ENCODE measurements at regions not wholly inside any gene's neighbourhood (a gene's known extent, or its start where the extent isn't known, plus 50 kb on each side); places are given as distances from the start of the nearest gene placed in this dataset.

DNA sequence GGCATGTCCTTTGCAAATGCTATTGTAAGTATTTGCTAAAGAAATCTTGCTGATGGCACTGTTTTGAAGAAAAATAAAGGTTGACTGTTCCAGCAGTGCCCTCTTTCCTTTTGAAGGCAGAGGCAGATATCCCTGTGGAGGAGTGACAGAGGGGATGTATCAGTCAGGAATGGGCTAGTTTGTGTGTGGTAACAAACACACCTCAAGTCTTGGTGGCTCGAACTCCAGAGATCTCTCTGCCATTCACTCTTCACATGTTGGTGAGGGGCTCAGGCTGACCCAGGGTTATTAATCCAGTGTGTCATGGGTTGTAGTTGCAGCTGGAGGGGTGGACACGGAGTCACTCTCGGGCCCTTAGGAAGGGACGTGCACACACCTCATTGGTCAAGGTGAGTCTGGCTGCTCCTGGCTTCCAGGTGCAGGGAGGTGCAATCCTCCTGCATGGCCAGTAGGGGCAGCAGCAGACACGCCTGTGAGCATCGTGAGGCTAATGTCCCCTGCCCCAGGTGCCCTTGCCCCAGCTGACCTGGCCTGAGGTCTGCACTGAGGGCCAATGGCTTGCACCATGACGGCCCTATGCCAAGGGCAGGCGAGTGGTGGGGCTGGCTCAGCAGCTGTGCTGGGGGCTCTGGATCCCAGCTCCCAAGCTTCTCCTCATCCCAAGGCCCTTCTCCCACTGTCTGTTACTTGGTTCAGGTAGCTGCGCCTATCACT lies 146.5 kb downstream of the ASB1 start:
- no peak overlapping the region for H3K9ac ChIP-seq (ENCODE audit: low read depth in 1 of 2, low read length in 2 of 2)
- TF ChIP-seq FOXA2 (IDR thresholded peaks at IDR 0.05) (no peak), GABPA (IDR thresholded peaks at IDR 0.05 in 1 of 2, conservative IDR thresholded peaks at IDR 0.05 in 1 of 2) (no peak), NR2F2 (IDR thresholded peaks at IDR 0.05) (no peak), JUND (IDR thresholded peaks at IDR 0.05) (no peak), RAD21 (IDR thresholded peaks at IDR 0.05) (peak; percentile 35 to 41), FOXA1 (IDR thresholded peaks at IDR 0.05) (no peak), RXRA (IDR thresholded peaks at IDR 0.05) (no peak), EGR1 (IDR thresholded peaks at IDR 0.05; ENCODE audit: low read depth in 2 of 2) (no peak), YY1 (IDR thresholded peaks at IDR 0.05) (no peak)
- TF ChIP-seq, protein P1, sequence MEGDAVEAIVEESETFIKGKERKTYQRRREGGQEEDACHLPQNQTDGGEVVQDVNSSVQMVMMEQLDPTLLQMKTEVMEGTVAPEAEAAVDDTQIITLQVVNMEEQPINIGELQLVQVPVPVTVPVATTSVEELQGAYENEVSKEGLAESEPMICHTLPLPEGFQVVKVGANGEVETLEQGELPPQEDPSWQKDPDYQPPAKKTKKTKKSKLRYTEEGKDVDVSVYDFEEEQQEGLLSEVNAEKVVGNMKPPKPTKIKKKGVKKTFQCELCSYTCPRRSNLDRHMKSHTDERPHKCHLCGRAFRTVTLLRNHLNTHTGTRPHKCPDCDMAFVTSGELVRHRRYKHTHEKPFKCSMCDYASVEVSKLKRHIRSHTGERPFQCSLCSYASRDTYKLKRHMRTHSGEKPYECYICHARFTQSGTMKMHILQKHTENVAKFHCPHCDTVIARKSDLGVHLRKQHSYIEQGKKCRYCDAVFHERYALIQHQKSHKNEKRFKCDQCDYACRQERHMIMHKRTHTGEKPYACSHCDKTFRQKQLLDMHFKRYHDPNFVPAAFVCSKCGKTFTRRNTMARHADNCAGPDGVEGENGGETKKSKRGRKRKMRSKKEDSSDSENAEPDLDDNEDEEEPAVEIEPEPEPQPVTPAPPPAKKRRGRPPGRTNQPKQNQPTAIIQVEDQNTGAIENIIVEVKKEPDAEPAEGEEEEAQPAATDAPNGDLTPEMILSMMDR (IDR thresholded peaks at IDR 0.05; ENCODE audit: low read depth, low read length, missing input control): peak; percentile 42
- TF ChIP-seq, protein P2, sequence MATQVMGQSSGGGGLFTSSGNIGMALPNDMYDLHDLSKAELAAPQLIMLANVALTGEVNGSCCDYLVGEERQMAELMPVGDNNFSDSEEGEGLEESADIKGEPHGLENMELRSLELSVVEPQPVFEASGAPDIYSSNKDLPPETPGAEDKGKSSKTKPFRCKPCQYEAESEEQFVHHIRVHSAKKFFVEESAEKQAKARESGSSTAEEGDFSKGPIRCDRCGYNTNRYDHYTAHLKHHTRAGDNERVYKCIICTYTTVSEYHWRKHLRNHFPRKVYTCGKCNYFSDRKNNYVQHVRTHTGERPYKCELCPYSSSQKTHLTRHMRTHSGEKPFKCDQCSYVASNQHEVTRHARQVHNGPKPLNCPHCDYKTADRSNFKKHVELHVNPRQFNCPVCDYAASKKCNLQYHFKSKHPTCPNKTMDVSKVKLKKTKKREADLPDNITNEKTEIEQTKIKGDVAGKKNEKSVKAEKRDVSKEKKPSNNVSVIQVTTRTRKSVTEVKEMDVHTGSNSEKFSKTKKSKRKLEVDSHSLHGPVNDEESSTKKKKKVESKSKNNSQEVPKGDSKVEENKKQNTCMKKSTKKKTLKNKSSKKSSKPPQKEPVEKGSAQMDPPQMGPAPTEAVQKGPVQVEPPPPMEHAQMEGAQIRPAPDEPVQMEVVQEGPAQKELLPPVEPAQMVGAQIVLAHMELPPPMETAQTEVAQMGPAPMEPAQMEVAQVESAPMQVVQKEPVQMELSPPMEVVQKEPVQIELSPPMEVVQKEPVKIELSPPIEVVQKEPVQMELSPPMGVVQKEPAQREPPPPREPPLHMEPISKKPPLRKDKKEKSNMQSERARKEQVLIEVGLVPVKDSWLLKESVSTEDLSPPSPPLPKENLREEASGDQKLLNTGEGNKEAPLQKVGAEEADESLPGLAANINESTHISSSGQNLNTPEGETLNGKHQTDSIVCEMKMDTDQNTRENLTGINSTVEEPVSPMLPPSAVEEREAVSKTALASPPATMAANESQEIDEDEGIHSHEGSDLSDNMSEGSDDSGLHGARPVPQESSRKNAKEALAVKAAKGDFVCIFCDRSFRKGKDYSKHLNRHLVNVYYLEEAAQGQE (IDR thresholded peaks at IDR 0.05): no peak
- TF ChIP-seq, protein P3, sequence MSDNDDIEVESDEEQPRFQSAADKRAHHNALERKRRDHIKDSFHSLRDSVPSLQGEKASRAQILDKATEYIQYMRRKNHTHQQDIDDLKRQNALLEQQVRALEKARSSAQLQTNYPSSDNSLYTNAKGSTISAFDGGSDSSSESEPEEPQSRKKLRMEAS (IDR thresholded peaks at IDR 0.05): no peak
- H3K27me3 ChIP-seq (ENCODE audit: control insufficient read depth in 4 of 4, insufficient read depth in 4 of 4, low read length in 3 of 4): peaks cover 0 to 3% (median 0%) of the 10 kb centered on the region in 4 donors
- H3K36me3 ChIP-seq (ENCODE audit: control insufficient read depth in 4 of 4, insufficient read depth in 3 of 4, low read depth in 1 of 4, low read length in 3 of 4): no peaks in the 10 kb centered on the region
- no peak overlapping the region for H3K27ac ChIP-seq (ENCODE audit: low read depth in 1 of 2, low read length in 2 of 2)
- WGBS: 62% methylated on average over 9 of the region's 9 CpGs
- no peak for DNase-seq (ENCODE audit: low spot score)
- no peaks in the 10 kb centered on the region for H3K4me1 ChIP-seq (ENCODE audit: control insufficient read depth in 4 of 4, insufficient read depth in 4 of 4, low read length in 3 of 4)
- H3K9me3 ChIP-seq (ENCODE audit: control insufficient read depth in 4 of 4, low read length in 3 of 4): no peaks in the 10 kb centered on the region
- no peak overlapping the region for H3K4me3 ChIP-seq (ENCODE audit: low read depth in 1 of 3, low read length in 3 of 3)

DNA sequence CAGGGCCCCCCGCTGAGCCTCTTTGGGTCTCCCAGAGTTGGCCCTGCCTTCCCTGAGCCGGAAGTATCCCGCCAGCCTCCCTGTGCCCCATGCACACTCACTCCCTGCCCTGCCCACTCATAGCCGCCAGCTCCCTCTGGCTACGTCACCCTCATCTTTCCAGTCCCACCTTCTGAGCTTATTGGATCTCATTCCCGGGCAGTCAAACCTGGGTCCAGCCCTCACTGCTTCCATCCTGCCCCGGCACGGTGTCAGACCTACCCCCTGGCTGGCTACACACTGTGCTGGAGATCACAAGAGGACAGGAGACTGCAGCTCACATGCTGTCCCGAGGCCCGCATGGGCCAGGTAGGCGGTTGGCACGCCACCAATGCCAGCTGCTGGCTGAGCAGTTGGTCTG lies 147.2 kb downstream of the ASB1 start:
- TF ChIP-seq, protein P2 (IDR thresholded peaks at IDR 0.05): no peak
- TF ChIP-seq GABPA (IDR thresholded peaks at IDR 0.05 in 1 of 2, conservative IDR thresholded peaks at IDR 0.05 in 1 of 2): no peak
- no peak overlapping the region for H3K4me3 ChIP-seq (ENCODE audit: low read depth in 1 of 3, low read length in 3 of 3)
- no peak overlapping the region for H3K27ac ChIP-seq (ENCODE audit: low read depth in 1 of 2, low read length in 2 of 2)
- no peak overlapping the region for H3K9ac ChIP-seq (ENCODE audit: low read depth in 1 of 2, low read length in 2 of 2)
- 84% methylated on average over 12 of the region's 12 CpGs for WGBS
- H3K36me3 ChIP-seq (ENCODE audit: control insufficient read depth in 4 of 4, insufficient read depth in 3 of 4, low read depth in 1 of 4, low read length in 3 of 4): no peaks in the 10 kb centered on the region
- no peaks in the 10 kb centered on the region for H3K9me3 ChIP-seq (ENCODE audit: control insufficient read depth in 4 of 4, low read length in 3 of 4)
- DNase-seq (ENCODE audit: low spot score): no peak
- H3K4me1 ChIP-seq (ENCODE audit: control insufficient read depth in 4 of 4, insufficient read depth in 4 of 4, low read length in 3 of 4): no peaks in the 10 kb centered on the region
- peaks cover 0 to 3% (median 0%) of the 10 kb centered on the region in 4 donors for H3K27me3 ChIP-seq (ENCODE audit: control insufficient read depth in 4 of 4, insufficient read depth in 4 of 4, low read length in 3 of 4)
